GM12873 (cell line): ENCODE measurements at regions not wholly inside any gene's neighbourhood (a gene's known extent, or its start where the extent isn't known, plus 50 kb on each side); places are given as distances from the start of the nearest gene placed in this dataset.

ENCODE experiments used
- TF ChIP-seq, protein P1 (sequence below): IDR thresholded peaks from 2 replicates; pipeline ENCODE4 v1.5.1; 2012; ENCODE audit warnings: low read depth, mild to moderate bottlenecking, moderate library complexity, low read length, control low read depth; ENCODE audit not compliant: insufficient read depth; ENCODE audit errors: missing control alignments

DNA sequence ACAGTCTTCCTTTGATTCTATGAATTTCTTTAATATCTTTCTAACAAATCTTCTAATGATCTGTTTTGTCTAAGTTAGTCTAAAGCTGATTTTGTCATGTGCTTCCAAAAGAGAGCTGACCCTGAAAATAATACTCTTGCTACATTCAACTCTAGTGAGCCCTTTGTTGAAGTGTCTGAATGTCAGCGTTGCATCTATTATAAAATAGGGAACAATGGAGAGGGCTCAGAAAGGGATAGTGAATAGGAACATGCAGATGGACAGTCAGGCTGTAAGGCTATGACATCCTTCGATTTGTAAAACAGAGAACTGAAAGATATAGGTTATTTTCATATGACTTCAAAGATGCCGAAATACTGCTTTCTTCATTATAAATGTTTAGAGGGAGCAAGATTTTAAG lies 304.5 kb downstream of the GALC start:
- TF ChIP-seq, protein P1, sequence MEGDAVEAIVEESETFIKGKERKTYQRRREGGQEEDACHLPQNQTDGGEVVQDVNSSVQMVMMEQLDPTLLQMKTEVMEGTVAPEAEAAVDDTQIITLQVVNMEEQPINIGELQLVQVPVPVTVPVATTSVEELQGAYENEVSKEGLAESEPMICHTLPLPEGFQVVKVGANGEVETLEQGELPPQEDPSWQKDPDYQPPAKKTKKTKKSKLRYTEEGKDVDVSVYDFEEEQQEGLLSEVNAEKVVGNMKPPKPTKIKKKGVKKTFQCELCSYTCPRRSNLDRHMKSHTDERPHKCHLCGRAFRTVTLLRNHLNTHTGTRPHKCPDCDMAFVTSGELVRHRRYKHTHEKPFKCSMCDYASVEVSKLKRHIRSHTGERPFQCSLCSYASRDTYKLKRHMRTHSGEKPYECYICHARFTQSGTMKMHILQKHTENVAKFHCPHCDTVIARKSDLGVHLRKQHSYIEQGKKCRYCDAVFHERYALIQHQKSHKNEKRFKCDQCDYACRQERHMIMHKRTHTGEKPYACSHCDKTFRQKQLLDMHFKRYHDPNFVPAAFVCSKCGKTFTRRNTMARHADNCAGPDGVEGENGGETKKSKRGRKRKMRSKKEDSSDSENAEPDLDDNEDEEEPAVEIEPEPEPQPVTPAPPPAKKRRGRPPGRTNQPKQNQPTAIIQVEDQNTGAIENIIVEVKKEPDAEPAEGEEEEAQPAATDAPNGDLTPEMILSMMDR, result no peak

DNA sequence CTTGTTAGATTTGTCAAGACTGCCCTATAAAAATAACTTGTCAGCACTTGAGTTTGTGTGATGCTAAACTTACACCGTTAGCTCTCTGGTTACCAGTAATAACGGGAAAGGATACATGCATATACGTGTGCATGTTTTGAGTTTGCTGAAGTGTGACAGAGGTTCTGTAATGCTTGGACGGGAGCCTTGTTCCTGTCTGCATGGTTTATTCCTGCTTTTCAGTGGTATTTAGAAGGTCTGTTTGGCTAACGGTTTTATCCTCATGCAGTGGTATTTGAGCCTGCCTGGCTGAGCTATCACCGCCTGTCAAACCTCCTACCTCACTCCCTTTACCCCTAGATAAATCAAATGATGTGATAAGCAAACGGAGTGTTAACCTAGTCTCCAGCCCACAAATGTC lies 305.6 kb downstream of the GALC start:
- TF ChIP-seq, protein P1, result no peak

DNA sequence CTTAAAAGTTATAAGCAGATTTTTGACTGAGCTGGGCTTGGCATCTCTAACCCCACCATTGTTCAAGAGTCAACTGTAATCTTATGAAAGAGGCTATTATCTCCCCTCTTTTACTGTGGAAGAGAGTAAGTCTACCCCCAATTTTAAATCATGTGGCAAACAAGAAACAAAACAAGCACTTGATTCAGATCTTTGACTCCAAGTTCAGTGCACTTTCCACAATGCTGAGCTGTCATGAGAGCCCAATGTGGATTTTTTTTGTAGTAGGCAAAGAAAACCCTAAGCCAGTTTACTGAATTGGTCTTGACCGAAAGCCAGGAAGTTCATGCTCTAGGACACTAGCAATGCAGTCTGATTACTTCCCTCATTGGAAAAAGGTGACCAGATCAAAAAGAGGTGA lies 306.2 kb downstream of the GALC start:
- TF ChIP-seq, protein P1, result no peak

DNA sequence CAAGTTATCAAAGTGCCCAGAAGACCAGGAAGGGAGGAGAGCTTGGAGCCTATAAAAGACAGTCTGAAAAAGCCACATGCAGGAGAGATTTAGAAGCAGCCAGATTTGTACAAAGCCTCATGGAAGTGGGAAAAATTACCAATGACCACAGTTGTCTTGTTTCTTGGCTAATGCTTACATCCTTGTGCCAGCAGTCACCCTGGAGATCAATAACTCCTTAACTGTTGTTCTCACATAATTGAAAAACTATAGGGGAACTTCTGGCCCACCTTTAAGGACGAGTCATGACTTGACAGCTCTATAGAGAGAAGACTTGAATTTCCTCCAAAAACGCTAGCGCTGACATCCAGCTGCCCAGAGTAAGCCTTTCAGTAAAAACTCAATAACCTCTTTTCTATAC lies 313.1 kb downstream of the GALC start:
- TF ChIP-seq, protein P1, result no peak

- TF ChIP-seq, protein P1, result no peak
Observed at GRCh38 chr14:87678624-87679023, 314.4 kb downstream of the GALC start.

- TF ChIP-seq, protein P1, result no peak
Observed at GRCh38 chr14:87676814-87677437, 316.1 kb downstream of the GALC start.

DNA sequence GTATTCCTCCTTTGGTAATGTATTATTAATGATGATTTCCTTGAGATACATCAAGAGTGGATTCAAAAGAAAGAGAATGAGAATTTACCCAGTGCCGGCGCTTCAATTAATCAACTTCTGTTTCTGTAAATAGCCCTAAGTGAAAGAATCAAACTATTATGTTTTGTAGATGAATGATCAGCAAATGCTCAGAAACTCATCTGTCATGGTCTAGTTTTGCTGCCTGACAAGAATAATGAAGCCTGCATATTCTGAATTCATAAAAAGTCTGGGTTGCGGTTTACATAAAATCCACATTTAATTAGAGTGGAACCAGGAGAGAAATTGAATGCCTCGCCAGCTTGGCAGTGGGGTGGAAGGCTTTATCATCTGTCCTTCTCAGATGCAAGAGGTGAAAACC lies 325.3 kb downstream of the GALC start:
- TF ChIP-seq, protein P1, result no peak
